Skeletal muscle satellite cell (primary cell): ENCODE measurements at regions not wholly inside any gene's neighbourhood (a gene's known extent, or its start where the extent isn't known, plus 50 kb on each side); places are given as distances from the start of the nearest gene placed in this dataset.

Source experiments
- H3K27me3 ChIP-seq: 2 replicates; pipeline ENCODE4 v1.7.0; 2013; ENCODE audit warnings: low read length; ENCODE audit not compliant: control insufficient read depth, insufficient read depth
- H3K36me3 ChIP-seq: 2 replicates; pipeline ENCODE4 v1.7.0; 2013; ENCODE audit warnings: mild to moderate bottlenecking, control low read depth, low read length; ENCODE audit not compliant: insufficient read depth
- H3K4me1 ChIP-seq: 2 replicates; pipeline ENCODE4 v1.7.0; 2013; ENCODE audit warnings: low read length; ENCODE audit not compliant: control insufficient read depth, insufficient read depth
- H3K4me2 ChIP-seq: 2 replicates; pipeline ENCODE4 v1.7.0; 2013; ENCODE audit warnings: mild to moderate bottlenecking, low read length
- H3K4me3 ChIP-seq: 2 replicates; pipeline ENCODE4 v1.7.0; 2013; ENCODE audit warnings: low read length
- H3K9ac ChIP-seq: 2 replicates; pipeline ENCODE4 v1.7.0; 2013; ENCODE audit warnings: mild to moderate bottlenecking, low read depth, low read length, moderate library complexity
- H3K9me3 ChIP-seq: replicated peaks from 2 replicates; pipeline ENCODE4 v1.7.0; 2013; ENCODE audit warnings: mild to moderate bottlenecking, control low read depth, low read length

- no peak overlapping the region for H3K4me3 ChIP-seq
- H3K4me2 ChIP-seq: no peak overlapping the region
- no peak overlapping the region for H3K9ac ChIP-seq
- H3K9me3 ChIP-seq: no peaks in the 10 kb centered on the region
- H3K4me1 ChIP-seq: no peaks in the 10 kb centered on the region
- H3K27me3 ChIP-seq: no peaks in the 10 kb centered on the region
- H3K36me3 ChIP-seq: no peaks in the 10 kb centered on the region
Observed at GRCh38 chr12:107895966-107896365, 121.5 kb downstream of the ASCL4 start.

GRCh38 chr12:107900588-107900987, 126.1 kb downstream of the ASCL4 start:
- Histone ChIP-seq H3K36me3 (no peaks in the 10 kb centered on the region), H3K4me1 (no peaks in the 10 kb centered on the region), H3K4me3 (no peak overlapping the region), H3K27me3 (peaks cover 13% of the 10 kb centered on the region), H3K9ac (no peak overlapping the region), H3K9me3 (no peaks in the 10 kb centered on the region), H3K4me2 (no peak overlapping the region)

GRCh38 chr12:107903341-107904061, 129.0 kb downstream of the ASCL4 start:
- peak overlapping the region; percentile 63 for H3K4me2 ChIP-seq
- no peaks in the 10 kb centered on the region for H3K4me1 ChIP-seq
- H3K27me3 ChIP-seq: peaks cover 17% of the 10 kb centered on the region
- no peaks in the 10 kb centered on the region for H3K36me3 ChIP-seq
- H3K9me3 ChIP-seq: no peaks in the 10 kb centered on the region
- peak overlapping the region; percentile 39 for H3K4me3 ChIP-seq
- H3K9ac ChIP-seq: no peak overlapping the region

DNA sequence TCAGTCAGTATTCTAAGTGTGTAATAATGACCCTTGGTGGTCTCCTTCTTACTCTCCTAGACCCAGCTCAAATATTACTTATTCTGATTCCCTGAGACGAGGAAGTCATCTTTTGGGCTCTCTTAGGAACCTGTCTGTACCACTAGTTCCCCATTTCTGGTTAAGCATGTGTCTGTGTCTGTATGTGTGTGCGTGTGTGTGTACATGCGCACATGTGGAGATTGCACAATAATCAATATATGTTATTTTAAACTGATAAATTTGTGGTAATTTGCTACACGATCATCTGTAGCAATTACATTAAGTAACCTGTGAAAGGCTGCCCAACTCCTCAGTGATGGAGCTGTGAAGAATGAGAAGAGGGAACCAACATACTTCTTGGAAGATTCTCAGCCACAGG, 132.2 kb downstream of the ASCL4 start:
- H3K27me3 ChIP-seq: peaks cover 17% of the 10 kb centered on the region
- H3K4me2 ChIP-seq: no peak overlapping the region
- H3K36me3 ChIP-seq: no peaks in the 10 kb centered on the region
- no peaks in the 10 kb centered on the region for H3K9me3 ChIP-seq
- no peak overlapping the region for H3K9ac ChIP-seq
- no peak overlapping the region for H3K4me3 ChIP-seq
- no peaks in the 10 kb centered on the region for H3K4me1 ChIP-seq

GRCh38 chr12:107912421-107913004, 138.0 kb downstream of the ASCL4 start:
- Histone ChIP-seq H3K4me1 (no peaks in the 10 kb centered on the region), H3K27me3 (no peaks in the 10 kb centered on the region), H3K4me2 (no peak overlapping the region), H3K36me3 (no peaks in the 10 kb centered on the region), H3K9me3 (no peaks in the 10 kb centered on the region), H3K4me3 (no peak overlapping the region), H3K9ac (no peak overlapping the region)

DNA sequence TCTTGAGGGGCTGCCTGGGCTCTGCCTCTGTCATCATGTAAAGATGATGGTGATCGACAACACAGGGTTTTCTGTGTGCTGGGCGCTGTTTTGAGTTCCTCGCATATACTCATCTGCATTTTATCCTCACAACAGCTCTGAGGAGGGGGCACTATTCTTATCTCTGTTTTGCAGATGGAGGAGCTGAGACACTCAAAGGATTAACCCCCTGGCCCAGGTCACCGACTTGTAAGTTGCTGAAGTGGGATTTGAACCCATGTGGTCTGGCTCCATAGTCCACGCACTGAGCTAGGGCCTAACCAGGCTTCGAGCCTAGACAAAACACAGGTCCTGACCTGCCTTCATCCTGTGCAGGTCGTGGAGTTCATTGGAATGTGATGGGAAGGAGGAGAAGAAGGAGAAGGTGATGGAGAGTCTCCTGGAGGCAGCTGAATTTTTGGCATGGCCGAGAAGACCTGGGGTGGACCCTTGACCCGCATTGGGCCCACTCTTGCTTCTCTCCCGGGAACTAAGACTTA, 140.0 kb downstream of the ASCL4 start:
- Histone ChIP-seq H3K4me3 (no peak overlapping the region), H3K27me3 (no peaks in the 10 kb centered on the region), H3K36me3 (no peaks in the 10 kb centered on the region), H3K4me2 (no peak overlapping the region), H3K4me1 (no peaks in the 10 kb centered on the region), H3K9ac (no peak overlapping the region), H3K9me3 (no peaks in the 10 kb centered on the region)

DNA sequence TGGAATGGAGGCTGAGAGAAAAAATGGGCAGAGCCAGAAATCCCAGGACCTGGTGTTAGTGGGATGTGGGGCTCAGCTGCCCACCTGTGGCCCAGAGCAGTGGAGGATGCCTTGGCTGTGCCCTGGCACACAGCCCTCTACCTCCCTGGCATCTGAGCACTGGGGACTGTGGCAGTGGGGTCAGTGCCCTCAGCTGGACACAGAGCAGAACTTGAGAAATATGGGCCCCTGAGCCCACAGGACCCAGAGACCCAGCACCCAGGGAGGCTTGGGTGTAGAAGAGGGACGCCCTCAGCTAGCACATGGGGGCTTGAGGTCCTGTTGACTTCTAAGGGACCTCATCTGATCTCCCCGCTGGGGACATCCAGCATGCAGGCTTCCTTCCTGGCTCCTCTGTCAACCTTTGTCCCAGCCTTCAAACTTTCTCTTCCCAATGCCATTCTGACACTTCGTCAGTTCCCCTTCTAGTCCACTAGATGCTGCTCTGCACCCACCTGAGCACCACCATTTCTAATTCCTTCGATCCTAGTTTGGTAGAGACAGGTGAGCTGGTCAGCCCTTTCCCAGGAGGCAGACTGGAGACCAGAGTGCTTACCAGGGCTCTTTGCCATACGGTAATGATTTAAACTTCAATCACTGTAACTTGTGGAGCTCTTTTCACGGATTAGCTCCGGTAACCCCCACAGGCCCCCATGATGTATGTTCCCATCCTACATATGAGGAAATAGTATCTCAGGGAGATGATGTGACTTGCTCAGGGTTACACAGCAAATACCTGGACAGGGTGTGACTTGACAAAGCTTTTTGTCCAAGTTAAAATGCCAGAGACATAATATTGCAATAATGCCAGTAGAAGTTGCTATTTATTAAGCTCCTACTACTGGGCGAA, 143.7 kb downstream of the ASCL4 start:
- no peak overlapping the region for H3K4me2 ChIP-seq
- no peaks in the 10 kb centered on the region for H3K9me3 ChIP-seq
- H3K36me3 ChIP-seq: no peaks in the 10 kb centered on the region
- no peaks in the 10 kb centered on the region for H3K4me1 ChIP-seq
- no peak overlapping the region for H3K9ac ChIP-seq
- H3K4me3 ChIP-seq: no peak overlapping the region
- H3K27me3 ChIP-seq: no peaks in the 10 kb centered on the region

DNA sequence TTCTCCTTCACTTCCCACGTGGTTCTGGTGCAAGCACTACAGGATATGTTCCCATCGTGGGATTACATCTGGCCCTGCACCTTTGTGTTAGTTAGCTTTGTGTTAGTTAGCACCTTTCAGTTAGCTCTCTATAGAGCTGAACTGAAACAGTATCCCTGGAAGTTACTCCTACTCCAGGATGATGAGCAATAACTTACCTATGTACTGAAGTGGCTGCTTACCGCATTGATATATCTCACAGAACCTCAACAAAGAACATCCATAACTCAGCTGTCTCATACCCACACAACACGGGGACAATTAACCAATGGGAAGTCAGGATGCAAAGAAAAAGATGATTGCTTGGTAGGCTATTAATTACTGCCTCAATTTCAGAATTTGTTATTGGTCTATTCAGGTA, 146.6 kb downstream of the ASCL4 start:
- H3K9ac ChIP-seq: no peak overlapping the region
- no peaks in the 10 kb centered on the region for H3K4me1 ChIP-seq
- H3K4me3 ChIP-seq: no peak overlapping the region
- H3K9me3 ChIP-seq: no peaks in the 10 kb centered on the region
- no peak overlapping the region for H3K4me2 ChIP-seq
- no peaks in the 10 kb centered on the region for H3K36me3 ChIP-seq
- no peaks in the 10 kb centered on the region for H3K27me3 ChIP-seq

DNA sequence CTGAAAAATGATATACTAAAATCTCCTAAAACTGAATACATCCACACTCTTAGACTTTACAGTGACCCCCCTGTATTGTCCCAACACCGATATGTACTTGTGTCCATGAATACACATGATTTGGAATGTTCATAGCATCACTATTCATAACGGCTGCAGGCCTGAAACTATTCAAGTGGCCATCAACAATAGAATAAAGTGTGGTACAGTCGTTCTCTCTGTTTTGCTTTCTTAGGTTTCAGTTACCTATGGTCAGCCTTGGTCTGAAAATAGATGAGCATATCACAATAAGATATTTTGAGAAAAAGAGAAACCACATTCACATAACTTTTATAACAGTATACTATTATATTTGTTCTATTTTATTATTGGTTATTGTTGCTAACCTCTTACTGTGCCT, 150.6 kb downstream of the ASCL4 start:
- H3K9ac ChIP-seq: no peak overlapping the region
- H3K27me3 ChIP-seq: no peaks in the 10 kb centered on the region
- H3K4me1 ChIP-seq: no peaks in the 10 kb centered on the region
- no peak overlapping the region for H3K4me3 ChIP-seq
- no peaks in the 10 kb centered on the region for H3K9me3 ChIP-seq
- H3K36me3 ChIP-seq: no peaks in the 10 kb centered on the region
- H3K4me2 ChIP-seq: no peak overlapping the region

DNA sequence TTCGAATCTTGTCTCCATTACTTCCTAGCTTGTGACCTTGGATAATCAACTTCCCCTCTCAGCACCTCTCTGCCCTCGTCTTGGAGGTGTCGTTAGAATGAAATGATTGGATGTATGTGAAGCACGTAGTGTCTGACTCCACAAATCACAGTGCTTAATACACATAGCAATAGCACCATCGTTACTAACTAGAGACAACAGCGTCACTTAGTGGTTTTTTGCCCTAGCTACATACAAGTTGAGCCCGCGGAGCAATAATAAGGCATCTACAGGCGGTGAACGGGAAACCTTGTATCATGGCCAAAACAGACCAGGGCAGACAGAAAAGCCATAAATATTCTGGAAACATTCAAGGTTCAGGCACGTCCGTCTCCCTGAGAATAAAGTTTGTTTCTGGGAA, 154.9 kb downstream of the ASCL4 start:
- no peak overlapping the region for H3K4me2 ChIP-seq
- no peaks in the 10 kb centered on the region for H3K27me3 ChIP-seq
- H3K4me3 ChIP-seq: no peak overlapping the region
- H3K4me1 ChIP-seq: no peaks in the 10 kb centered on the region
- no peak overlapping the region for H3K9ac ChIP-seq
- no peaks in the 10 kb centered on the region for H3K9me3 ChIP-seq
- H3K36me3 ChIP-seq: no peaks in the 10 kb centered on the region

DNA sequence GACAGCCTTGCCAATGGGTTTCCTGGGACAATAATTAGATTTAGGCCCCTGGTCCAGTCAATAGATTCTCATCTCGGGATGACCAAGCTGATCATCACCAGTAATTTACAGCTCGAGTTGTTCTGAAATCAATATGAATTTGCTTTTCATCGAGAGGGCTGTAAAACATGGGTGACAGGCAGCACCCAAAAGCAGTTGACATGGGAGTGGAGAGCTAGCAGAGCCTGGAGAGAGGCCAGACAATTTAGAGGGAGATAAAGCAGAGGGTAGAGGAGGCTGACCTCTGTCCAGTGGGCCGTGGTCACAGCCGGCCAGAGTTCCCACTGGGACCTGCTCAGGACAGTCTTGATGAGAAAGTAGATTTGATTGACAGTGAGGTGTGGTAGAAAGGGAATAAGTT, 157.3 kb downstream of the ASCL4 start:
- H3K9me3 ChIP-seq: no peaks in the 10 kb centered on the region
- no peaks in the 10 kb centered on the region for H3K27me3 ChIP-seq
- no peak overlapping the region for H3K4me3 ChIP-seq
- H3K36me3 ChIP-seq: no peaks in the 10 kb centered on the region
- no peak overlapping the region for H3K9ac ChIP-seq
- no peaks in the 10 kb centered on the region for H3K4me1 ChIP-seq
- H3K4me2 ChIP-seq: no peak overlapping the region
